ENCODE measurements at regions not wholly inside any gene's neighbourhood (a gene's known extent, or its start where the extent isn't known, plus 50 kb on each side); places are given as distances from the start of the nearest gene placed in this dataset.

DNA sequence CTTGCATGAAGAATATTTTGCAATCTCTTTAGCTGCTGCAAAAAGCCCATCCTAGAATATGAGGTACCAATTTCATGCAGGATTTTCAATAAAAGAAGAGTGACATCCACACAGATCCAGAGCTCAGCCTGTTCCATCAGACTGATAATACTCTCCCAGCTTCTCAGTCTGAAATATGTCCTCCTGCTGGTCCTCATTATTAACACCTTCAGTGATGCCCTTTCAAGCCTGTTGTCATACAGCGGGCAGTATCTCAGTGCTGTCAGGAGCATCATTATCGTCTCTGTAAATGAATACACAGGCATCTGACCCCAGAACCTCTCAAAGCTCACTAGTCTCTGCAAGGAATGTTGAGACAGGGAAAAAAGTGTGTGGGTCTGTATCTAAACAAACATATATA lies 1387.8 kb downstream of the OTOL1 start:
- TF ChIP-seq EP300 (IDR thresholded peaks at IDR 0.05; ENCODE audit: borderline replicate concordance) (no peak), YY1 (IDR thresholded peaks at IDR 0.05; ENCODE audit: low read depth) (no peak), TCF12 (IDR thresholded peaks at IDR 0.05; ENCODE audit: low read depth) (no peak), TEAD4 (IDR thresholded peaks at IDR 0.05) (no peak), EGR1 (IDR thresholded peaks at IDR 0.05) (no peak), FOXM1 (IDR thresholded peaks at IDR 0.05; ENCODE audit: borderline replicate concordance, low read depth) (no peak), ZBTB7A (IDR thresholded peaks at IDR 0.05; ENCODE audit: low read depth) (no peak), RAD21 (IDR thresholded peaks at IDR 0.05; ENCODE audit: low read depth) (no peak), CEBPB (IDR thresholded peaks at IDR 0.05) (no peak), TAF1 (IDR thresholded peaks at IDR 0.05; ENCODE audit: low read depth) (no peak), CREB1 (IDR thresholded peaks at IDR 0.05; ENCODE audit: low read depth) (no peak), NFIC (IDR thresholded peaks at IDR 0.05) (no peak)
- TF ChIP-seq, protein P1, sequence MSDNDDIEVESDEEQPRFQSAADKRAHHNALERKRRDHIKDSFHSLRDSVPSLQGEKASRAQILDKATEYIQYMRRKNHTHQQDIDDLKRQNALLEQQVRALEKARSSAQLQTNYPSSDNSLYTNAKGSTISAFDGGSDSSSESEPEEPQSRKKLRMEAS (IDR thresholded peaks at IDR 0.05): no peak
- TF ChIP-seq, protein P2, sequence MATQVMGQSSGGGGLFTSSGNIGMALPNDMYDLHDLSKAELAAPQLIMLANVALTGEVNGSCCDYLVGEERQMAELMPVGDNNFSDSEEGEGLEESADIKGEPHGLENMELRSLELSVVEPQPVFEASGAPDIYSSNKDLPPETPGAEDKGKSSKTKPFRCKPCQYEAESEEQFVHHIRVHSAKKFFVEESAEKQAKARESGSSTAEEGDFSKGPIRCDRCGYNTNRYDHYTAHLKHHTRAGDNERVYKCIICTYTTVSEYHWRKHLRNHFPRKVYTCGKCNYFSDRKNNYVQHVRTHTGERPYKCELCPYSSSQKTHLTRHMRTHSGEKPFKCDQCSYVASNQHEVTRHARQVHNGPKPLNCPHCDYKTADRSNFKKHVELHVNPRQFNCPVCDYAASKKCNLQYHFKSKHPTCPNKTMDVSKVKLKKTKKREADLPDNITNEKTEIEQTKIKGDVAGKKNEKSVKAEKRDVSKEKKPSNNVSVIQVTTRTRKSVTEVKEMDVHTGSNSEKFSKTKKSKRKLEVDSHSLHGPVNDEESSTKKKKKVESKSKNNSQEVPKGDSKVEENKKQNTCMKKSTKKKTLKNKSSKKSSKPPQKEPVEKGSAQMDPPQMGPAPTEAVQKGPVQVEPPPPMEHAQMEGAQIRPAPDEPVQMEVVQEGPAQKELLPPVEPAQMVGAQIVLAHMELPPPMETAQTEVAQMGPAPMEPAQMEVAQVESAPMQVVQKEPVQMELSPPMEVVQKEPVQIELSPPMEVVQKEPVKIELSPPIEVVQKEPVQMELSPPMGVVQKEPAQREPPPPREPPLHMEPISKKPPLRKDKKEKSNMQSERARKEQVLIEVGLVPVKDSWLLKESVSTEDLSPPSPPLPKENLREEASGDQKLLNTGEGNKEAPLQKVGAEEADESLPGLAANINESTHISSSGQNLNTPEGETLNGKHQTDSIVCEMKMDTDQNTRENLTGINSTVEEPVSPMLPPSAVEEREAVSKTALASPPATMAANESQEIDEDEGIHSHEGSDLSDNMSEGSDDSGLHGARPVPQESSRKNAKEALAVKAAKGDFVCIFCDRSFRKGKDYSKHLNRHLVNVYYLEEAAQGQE (IDR thresholded peaks at IDR 0.05; ENCODE audit: low read depth): no peak
- TF ChIP-seq, protein P3, sequence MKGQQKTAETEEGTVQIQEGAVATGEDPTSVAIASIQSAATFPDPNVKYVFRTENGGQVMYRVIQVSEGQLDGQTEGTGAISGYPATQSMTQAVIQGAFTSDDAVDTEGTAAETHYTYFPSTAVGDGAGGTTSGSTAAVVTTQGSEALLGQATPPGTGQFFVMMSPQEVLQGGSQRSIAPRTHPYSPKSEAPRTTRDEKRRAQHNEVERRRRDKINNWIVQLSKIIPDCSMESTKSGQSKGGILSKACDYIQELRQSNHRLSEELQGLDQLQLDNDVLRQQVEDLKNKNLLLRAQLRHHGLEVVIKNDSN (IDR thresholded peaks at IDR 0.05): no peak

DNA sequence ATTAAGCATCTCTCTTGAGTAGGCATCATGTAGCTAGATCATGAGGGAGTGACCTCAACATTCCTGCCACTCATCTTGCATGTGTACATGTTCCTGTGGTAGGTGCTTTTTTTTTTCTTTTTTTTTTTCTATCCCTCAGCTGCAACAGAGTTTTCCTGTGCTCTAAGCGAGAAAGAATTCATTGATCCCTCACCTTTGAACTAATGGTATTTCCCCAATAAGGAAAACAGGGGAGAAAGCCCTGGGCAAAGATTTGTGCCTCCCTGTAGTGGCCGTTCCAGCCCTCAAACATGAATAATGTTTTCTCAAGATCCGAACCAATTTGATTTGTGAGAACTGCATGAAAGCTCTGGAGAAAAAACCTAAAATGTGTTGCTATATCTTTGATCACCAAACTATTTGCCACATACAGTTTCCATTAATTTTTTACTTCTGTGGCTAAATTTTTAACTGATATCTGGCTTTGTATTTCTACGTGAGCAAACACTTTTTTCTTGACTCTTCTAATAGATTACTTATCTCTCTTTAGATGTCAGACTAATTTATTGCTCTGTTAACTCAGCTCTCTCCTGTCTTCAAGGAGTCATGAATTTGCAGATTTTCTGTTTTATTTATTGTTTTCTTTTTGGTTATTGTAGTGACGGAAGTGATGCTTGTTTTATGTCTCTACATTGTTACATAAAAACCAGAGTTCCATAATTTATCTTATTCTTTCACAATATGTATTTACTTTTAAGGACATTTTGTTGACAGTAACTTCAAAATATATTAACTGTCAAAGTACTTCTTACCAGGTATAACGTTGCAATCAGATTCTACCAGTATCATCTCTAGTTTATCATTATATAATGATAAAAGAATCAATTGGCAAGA lies 1396.5 kb downstream of the OTOL1 start:
- TF ChIP-seq CEBPB (IDR thresholded peaks at IDR 0.05) (no peak), ZBTB7A (IDR thresholded peaks at IDR 0.05; ENCODE audit: low read depth) (no peak), TAF1 (IDR thresholded peaks at IDR 0.05; ENCODE audit: low read depth) (no peak), RAD21 (IDR thresholded peaks at IDR 0.05; ENCODE audit: low read depth) (no peak), EP300 (IDR thresholded peaks at IDR 0.05; ENCODE audit: borderline replicate concordance) (no peak), FOXM1 (IDR thresholded peaks at IDR 0.05; ENCODE audit: borderline replicate concordance, low read depth) (no peak), TCF12 (IDR thresholded peaks at IDR 0.05; ENCODE audit: low read depth) (no peak), YY1 (IDR thresholded peaks at IDR 0.05; ENCODE audit: low read depth) (no peak), CREB1 (IDR thresholded peaks at IDR 0.05; ENCODE audit: low read depth) (no peak), EGR1 (IDR thresholded peaks at IDR 0.05) (no peak), TEAD4 (IDR thresholded peaks at IDR 0.05) (no peak), NFIC (IDR thresholded peaks at IDR 0.05) (no peak)
- TF ChIP-seq, protein P3 (IDR thresholded peaks at IDR 0.05): no peak
- TF ChIP-seq, protein P2 (IDR thresholded peaks at IDR 0.05; ENCODE audit: low read depth): no peak
- TF ChIP-seq, protein P1 (IDR thresholded peaks at IDR 0.05): no peak

DNA sequence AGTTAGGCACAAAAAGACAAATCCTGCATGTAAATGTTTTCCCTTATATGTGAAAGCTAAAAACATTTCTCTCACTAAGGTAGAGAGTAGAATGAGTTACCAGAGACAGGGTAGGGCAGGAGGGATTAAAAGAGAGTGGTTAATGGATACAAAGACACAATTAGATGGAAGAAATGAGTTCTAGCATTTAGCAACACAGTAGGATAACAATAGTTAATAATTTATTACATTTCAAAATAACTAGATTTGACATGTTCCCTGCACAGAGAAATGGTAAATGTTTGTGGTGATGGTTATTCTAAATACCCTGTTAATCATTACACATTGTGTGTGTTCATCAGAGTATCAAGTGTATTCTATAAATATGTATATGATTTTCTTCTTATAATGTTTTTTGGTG lies 1400.7 kb downstream of the OTOL1 start:
- TF ChIP-seq, protein P2 (IDR thresholded peaks at IDR 0.05; ENCODE audit: low read depth): no peak
- TF ChIP-seq CREB1 (IDR thresholded peaks at IDR 0.05; ENCODE audit: low read depth) (no peak), TEAD4 (IDR thresholded peaks at IDR 0.05) (no peak), TAF1 (IDR thresholded peaks at IDR 0.05; ENCODE audit: low read depth) (no peak), EGR1 (IDR thresholded peaks at IDR 0.05) (no peak), NFIC (IDR thresholded peaks at IDR 0.05) (no peak), EP300 (IDR thresholded peaks at IDR 0.05; ENCODE audit: borderline replicate concordance) (no peak), FOXM1 (IDR thresholded peaks at IDR 0.05; ENCODE audit: borderline replicate concordance, low read depth) (no peak), TCF12 (IDR thresholded peaks at IDR 0.05; ENCODE audit: low read depth) (no peak), RAD21 (IDR thresholded peaks at IDR 0.05; ENCODE audit: low read depth) (no peak), ZBTB7A (IDR thresholded peaks at IDR 0.05; ENCODE audit: low read depth) (no peak)
- TF ChIP-seq, protein P3 (IDR thresholded peaks at IDR 0.05): no peak
- TF ChIP-seq, protein P1 (IDR thresholded peaks at IDR 0.05): no peak
